ENCODE measurements at regions not wholly inside any gene's neighbourhood (a gene's known extent, or its start where the extent isn't known, plus 50 kb on each side); places are given as distances from the start of the nearest gene placed in this dataset.

DNA sequence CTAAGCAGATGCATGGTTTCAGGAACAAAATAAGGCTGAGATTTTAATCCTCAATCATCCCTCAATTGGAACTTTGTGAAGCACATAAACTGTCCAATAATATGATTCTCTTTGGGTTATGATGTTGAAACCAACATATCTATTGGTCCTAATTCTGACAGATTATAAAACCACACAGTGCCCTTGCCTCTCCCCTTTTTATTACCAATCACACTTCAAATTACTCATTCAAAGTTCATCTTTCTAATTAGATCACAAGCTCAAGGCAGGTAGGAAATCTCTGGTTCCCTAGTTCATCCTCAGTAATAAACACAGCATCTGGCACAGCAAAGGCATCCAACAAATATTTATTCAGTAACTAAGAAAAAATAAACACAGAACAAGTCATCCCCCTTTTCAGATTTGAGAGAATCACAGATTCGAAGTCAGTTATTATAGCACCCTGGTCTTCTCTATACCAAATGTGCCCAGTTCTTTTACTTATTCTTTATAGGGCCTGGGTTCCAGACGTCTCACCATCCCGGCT lies 611.6 kb downstream of the INSC start:
- no peak overlapping the region for H3K27ac ChIP-seq

DNA sequence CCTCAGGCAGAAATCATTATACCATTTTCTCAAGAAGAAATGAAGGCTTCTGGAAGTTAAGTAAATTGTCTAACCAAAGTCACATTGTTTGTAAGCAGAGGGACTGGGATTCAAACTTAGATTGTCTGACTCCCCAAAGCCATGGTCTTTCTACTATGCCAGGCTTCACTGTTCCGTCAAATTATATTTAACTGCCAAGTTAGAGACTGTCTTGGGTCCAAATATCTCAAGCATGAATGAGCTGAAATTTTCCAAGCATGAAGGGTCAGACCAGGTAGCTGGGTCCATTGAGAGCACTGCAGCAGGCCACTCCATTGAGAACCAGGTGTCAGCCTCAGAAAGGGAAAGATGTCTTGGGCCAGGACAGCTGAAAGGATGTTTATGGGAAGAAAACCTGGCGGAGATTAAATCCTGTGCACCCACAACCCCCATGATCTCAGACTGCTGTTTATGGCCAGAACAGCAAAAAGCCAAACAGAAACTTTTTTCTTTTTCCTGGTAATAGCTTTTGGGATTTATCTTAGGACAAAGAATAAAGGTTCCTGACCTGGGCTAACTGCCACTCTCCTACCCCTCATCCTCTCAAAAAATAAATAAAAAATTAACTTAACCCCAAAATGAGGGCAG lies 612.3 kb downstream of the INSC start:
- H3K27ac ChIP-seq = no peak overlapping the region
- TF ChIP-seq, protein P1, sequence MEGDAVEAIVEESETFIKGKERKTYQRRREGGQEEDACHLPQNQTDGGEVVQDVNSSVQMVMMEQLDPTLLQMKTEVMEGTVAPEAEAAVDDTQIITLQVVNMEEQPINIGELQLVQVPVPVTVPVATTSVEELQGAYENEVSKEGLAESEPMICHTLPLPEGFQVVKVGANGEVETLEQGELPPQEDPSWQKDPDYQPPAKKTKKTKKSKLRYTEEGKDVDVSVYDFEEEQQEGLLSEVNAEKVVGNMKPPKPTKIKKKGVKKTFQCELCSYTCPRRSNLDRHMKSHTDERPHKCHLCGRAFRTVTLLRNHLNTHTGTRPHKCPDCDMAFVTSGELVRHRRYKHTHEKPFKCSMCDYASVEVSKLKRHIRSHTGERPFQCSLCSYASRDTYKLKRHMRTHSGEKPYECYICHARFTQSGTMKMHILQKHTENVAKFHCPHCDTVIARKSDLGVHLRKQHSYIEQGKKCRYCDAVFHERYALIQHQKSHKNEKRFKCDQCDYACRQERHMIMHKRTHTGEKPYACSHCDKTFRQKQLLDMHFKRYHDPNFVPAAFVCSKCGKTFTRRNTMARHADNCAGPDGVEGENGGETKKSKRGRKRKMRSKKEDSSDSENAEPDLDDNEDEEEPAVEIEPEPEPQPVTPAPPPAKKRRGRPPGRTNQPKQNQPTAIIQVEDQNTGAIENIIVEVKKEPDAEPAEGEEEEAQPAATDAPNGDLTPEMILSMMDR (conservative IDR thresholded peaks at IDR 0.05; ENCODE audit: low read depth) = no peak
- CTCF ChIA-PET = interaction anchor here (0.7 to 1.2 kb wide), 2 partner anchors 49 to 77 kb away, joined by 3 to 4 read pairs; no protein-coding TSS in a partner anchor
- POLR2A ChIA-PET (ENCODE audit: low non-redundant PET) = no interaction called here
- no peak for DNase-seq (ENCODE audit: low spot score)

More for the DNA sequence above, 611.6 kb downstream of the INSC start:
- POLR2A ChIA-PET (ENCODE audit: low non-redundant PET) = no interaction called here
- CTCF ChIA-PET = interaction anchor here (1.2 kb wide), 1 partner anchor 76 kb away, joined by 3 read pairs; no protein-coding TSS in a partner anchor
- no peak for DNase-seq (ENCODE audit: low spot score)
- TF ChIP-seq, protein P1 (conservative IDR thresholded peaks at IDR 0.05; ENCODE audit: low read depth) = no peak

DNA sequence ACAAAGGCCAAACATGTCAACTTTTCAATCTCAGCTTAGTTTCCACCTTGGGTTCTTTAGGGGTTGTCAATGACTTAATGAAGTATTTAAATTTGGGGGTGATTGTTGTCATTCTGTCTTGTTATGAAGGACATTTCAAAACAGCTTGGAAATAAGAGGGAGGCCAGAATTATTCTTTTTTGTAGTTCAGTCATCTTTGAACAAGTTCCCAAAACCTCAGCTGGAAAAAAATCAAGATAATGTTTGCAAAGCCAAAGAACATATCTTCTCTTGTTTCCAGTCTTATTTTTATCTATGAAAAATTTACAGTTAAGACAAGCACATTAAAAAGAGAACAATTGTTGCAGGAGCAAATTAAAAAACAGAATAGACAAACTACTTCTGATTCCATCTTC lies 612.8 kb downstream of the INSC start:
- ChIA-PET POLR2A (ENCODE audit: low non-redundant PET) (no interaction called here), CTCF (interaction anchor here (0.7 kb wide), 1 partner anchor 48 kb away, joined by 4 read pairs; no protein-coding TSS in a partner anchor)
- no peak for DNase-seq (ENCODE audit: low spot score)
- H3K27ac ChIP-seq = no peak overlapping the region
- TF ChIP-seq, protein P1 (conservative IDR thresholded peaks at IDR 0.05; ENCODE audit: low read depth) = no peak

DNA sequence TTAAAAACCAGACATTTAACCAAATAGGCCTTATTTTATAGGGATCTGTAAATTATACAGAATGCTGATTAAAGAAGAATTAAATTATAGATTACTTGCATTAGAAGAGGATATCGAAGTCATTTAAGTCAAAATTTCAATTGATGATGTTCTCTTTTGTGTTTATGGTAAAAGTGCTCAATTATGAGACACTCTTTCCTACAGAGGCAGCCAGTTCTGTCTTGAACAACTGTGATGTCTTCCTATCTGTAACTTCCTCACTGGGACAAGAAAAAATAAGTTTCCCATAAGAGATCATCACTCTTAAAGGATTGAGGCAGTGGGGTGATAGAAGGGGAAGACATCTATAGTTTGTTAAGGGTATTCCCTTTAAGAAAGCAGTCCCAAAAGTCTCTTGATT lies 613.5 kb downstream of the INSC start:
- TF ChIP-seq, protein P1 (conservative IDR thresholded peaks at IDR 0.05; ENCODE audit: low read depth) = no peak
- ChIA-PET POLR2A (ENCODE audit: low non-redundant PET) (no interaction called here), CTCF (no interaction called here)
- H3K27ac ChIP-seq = no peak overlapping the region
- no peak for DNase-seq (ENCODE audit: low spot score)

DNA sequence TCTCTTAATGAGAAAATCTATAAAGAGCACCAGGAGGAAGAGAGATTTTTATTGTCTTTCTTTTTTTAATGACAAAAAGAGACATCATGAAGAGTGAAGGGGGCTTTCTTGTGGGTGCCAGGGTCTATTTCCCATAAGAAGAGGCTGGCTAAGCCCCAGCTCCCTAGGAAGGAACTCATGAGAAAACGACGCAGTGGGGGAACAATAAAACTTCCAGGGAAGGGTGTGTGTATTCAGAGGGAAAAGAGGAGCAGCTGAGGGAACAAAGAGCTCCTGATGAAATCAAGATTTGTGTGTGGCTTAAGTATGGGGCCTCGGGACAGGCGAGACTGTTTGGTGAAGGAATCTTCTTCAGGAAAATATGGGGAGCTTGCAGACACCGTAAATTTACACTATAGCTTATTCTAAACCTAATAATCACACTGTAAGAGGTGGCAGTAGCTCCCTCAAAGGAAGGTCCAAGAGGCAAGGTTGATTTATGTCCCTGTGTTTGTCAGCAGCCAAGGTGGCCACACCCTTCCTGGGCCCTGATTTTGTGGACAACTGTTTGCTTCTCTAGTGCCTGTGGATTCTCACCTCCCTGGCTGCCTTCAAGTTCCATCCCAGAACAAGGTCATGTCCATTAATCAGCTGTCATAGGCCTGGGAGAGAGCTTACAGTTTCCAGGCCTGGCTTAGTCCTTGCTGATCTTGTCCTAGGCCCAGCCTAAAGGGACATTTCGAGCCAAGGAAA lies 615.7 kb downstream of the INSC start:
- no peak overlapping the region for H3K27ac ChIP-seq
- ChIA-PET CTCF (no interaction called here), POLR2A (ENCODE audit: low non-redundant PET) (no interaction called here)
- TF ChIP-seq, protein P1 (conservative IDR thresholded peaks at IDR 0.05; ENCODE audit: low read depth) = no peak
- DNase-seq (ENCODE audit: low spot score) = no peak

DNA sequence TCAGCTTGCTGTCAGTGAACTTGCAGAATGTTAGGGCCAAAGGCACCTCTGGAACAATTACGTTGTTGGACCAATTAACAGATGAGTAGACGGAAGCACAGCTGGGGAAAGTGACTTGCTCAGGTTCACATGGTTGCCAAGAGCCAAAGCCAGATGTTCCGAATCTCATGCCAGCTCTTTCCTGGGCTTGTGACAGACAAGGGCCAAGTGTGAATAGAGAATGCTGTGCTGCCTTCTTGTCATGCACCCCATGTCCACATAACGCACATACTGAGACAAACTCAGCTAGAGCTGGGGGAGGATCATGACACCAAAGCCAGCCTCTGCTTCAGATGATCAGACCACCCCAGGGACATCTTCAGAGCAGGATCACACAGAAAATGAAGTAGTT lies 616.3 kb downstream of the INSC start:
- no peak for DNase-seq (ENCODE audit: low spot score)
- TF ChIP-seq, protein P1 (conservative IDR thresholded peaks at IDR 0.05; ENCODE audit: low read depth) = no peak
- CTCF ChIA-PET = no interaction called here
- POLR2A ChIA-PET (ENCODE audit: low non-redundant PET) = no interaction called here
- H3K27ac ChIP-seq = no peak overlapping the region

Measured in RWPE1 (cell line).